Activated CD4-positive, alpha-beta memory T cell treated with anti-CD3 and anti-CD28 coated beads, Interleukin-2, amount 10 ng/mL, durations not matched to agents 7 days and 5 days (primary cell): ENCODE measurements at regions not wholly inside any gene's neighbourhood (a gene's known extent, or its start where the extent isn't known, plus 50 kb on each side); places are given as distances from the start of the nearest gene placed in this dataset.
"Not testable (repeated sequence)": the region's sequence is repeated elsewhere in the genome, so short reads cannot be mapped to it uniquely, and the experiment has no call there.

Experiments used
- CTCF ChIA-PET: fragments of 350-600 bp; sonication (Branson Sonifier 250); formaldehyde crosslinking; loops from one replicate; lab custom pipeline; 2021; ENCODE audit warnings: antibody characterized with exemption, inconsistent platforms; lab: Charles Lee
- POLR2A ChIA-PET: fragments of 350-600 bp; sonication (Branson Sonifier 250); formaldehyde crosslinking; loops from one replicate; lab custom pipeline; 2021; ENCODE audit warnings: antibody characterized with exemption; lab: Charles Lee
- DNase-seq: peaks from one replicate; pipeline ENCODE4 v3.0.0-alpha.2; 2020
- H3K27ac Mint-ChIP-seq: one replicate; pipeline ENCODE4 v1.8.0; 2021; ENCODE audit warnings: mild to moderate bottlenecking, mixed read lengths
- H3K27me3 Mint-ChIP-seq: one replicate; pipeline ENCODE4 v1.8.0; 2021; ENCODE audit warnings: mixed read lengths
- H3K36me3 Mint-ChIP-seq: one replicate; pipeline ENCODE4 v1.8.0; 2021; ENCODE audit warnings: low read depth, mixed read lengths
- H3K4me1 Mint-ChIP-seq: one replicate; pipeline ENCODE4 v1.8.0; 2021; ENCODE audit warnings: mixed read lengths
- H3K4me3 Mint-ChIP-seq: one replicate; pipeline ENCODE4 v1.8.0; 2021; ENCODE audit warnings: mild to moderate bottlenecking, mixed read lengths
- H3K9me3 Mint-ChIP-seq: one replicate; pipeline ENCODE4 v1.8.0; 2021; ENCODE audit warnings: mixed read lengths

GRCh38 chr18:32884543-32884942 lies 111.7 kb upstream of the KLHL14 start:
- H3K27ac Mint-ChIP-seq = no peak overlapping the region
- H3K9me3 Mint-ChIP-seq = peaks cover 4% of the 10 kb centered on the region
- ChIA-PET POLR2A (no interaction called here), CTCF (no interaction called here)
- no peaks in the 10 kb centered on the region for H3K4me1 Mint-ChIP-seq
- no peaks in the 10 kb centered on the region for H3K36me3 Mint-ChIP-seq
- DNase-seq = no peak
- no peaks in the 10 kb centered on the region for H3K27me3 Mint-ChIP-seq
- H3K4me3 Mint-ChIP-seq = no peak overlapping the region

- no peaks in the 10 kb centered on the region for H3K36me3 Mint-ChIP-seq
- no peak overlapping the region for H3K4me3 Mint-ChIP-seq
- H3K4me1 Mint-ChIP-seq = no peaks in the 10 kb centered on the region
- no peak for DNase-seq
- H3K27ac Mint-ChIP-seq = no peak overlapping the region
- H3K27me3 Mint-ChIP-seq = no peaks in the 10 kb centered on the region
- H3K9me3 Mint-ChIP-seq = peaks cover 5% of the 10 kb centered on the region
- ChIA-PET POLR2A (no interaction called here), CTCF (no interaction called here)
These were observed 108.2 kb upstream of the KLHL14 start for GRCh38 chr18:32881009-32881408.

GRCh38 chr18:32879497-32879896 lies 106.7 kb upstream of the KLHL14 start:
- POLR2A ChIA-PET = no interaction called here
- H3K4me3 Mint-ChIP-seq = no peak overlapping the region
- H3K27me3 Mint-ChIP-seq = no peaks in the 10 kb centered on the region
- CTCF ChIA-PET = interaction anchor here (0.6 kb wide), 1 partner anchor 1244 kb away, joined by 3 read pairs; no protein-coding TSS in a partner anchor
- no peak for DNase-seq
- H3K36me3 Mint-ChIP-seq = no peaks in the 10 kb centered on the region
- H3K9me3 Mint-ChIP-seq = peaks cover 3% of the 10 kb centered on the region
- H3K4me1 Mint-ChIP-seq = no peaks in the 10 kb centered on the region
- H3K27ac Mint-ChIP-seq = no peak overlapping the region

GRCh38 chr18:32878436-32878835 lies 105.6 kb upstream of the KLHL14 start:
- DNase-seq = no peak
- POLR2A ChIA-PET = no interaction called here
- Mint-ChIP-seq H3K27ac (no peak overlapping the region), H3K36me3 (no peaks in the 10 kb centered on the region), H3K4me1 (no peaks in the 10 kb centered on the region), H3K9me3 (peaks cover 4% of the 10 kb centered on the region), H3K4me3 (no peak overlapping the region), H3K27me3 (no peaks in the 10 kb centered on the region)
- CTCF ChIA-PET = no interaction called here

GRCh38 chr18:32877371-32877770 lies 104.5 kb upstream of the KLHL14 start:
- Mint-ChIP-seq H3K4me3 (no peak overlapping the region), H3K9me3 (peaks cover 4% of the 10 kb centered on the region), H3K27ac (no peak overlapping the region), H3K4me1 (no peaks in the 10 kb centered on the region), H3K27me3 (no peaks in the 10 kb centered on the region), H3K36me3 (no peaks in the 10 kb centered on the region)
- POLR2A ChIA-PET = no interaction called here
- CTCF ChIA-PET = no interaction called here
- no peak for DNase-seq

GRCh38 chr18:32875625-32876024 lies 102.8 kb upstream of the KLHL14 start:
- no peak for DNase-seq
- Mint-ChIP-seq H3K36me3 (no peaks in the 10 kb centered on the region), H3K27ac (no peak overlapping the region), H3K4me3 (no peak overlapping the region), H3K27me3 (no peaks in the 10 kb centered on the region), H3K9me3 (peaks cover 4% of the 10 kb centered on the region), H3K4me1 (no peaks in the 10 kb centered on the region)
- ChIA-PET CTCF (no interaction called here), POLR2A (no interaction called here)

GRCh38 chr18:32871786-32872185 lies 99.0 kb upstream of the KLHL14 start:
- CTCF ChIA-PET = no interaction called here
- no peak overlapping the region for H3K4me3 Mint-ChIP-seq
- POLR2A ChIA-PET = no interaction called here
- H3K9me3 Mint-ChIP-seq = peaks cover 2% of the 10 kb centered on the region
- no peaks in the 10 kb centered on the region for H3K27me3 Mint-ChIP-seq
- no peak for DNase-seq
- no peaks in the 10 kb centered on the region for H3K4me1 Mint-ChIP-seq
- H3K27ac Mint-ChIP-seq = no peak overlapping the region
- no peaks in the 10 kb centered on the region for H3K36me3 Mint-ChIP-seq

GRCh38 chr18:32870611-32871010 lies 97.8 kb upstream of the KLHL14 start:
- Mint-ChIP-seq H3K9me3 (peaks cover 2% of the 10 kb centered on the region), H3K36me3 (no peaks in the 10 kb centered on the region), H3K27ac (no peak overlapping the region), H3K27me3 (no peaks in the 10 kb centered on the region), H3K4me3 (no peak overlapping the region), H3K4me1 (no peaks in the 10 kb centered on the region)
- POLR2A ChIA-PET = no interaction called here
- CTCF ChIA-PET = no interaction called here
- DNase-seq = no peak

- Mint-ChIP-seq H3K9me3 (no peaks in the 10 kb centered on the region), H3K27ac (no peak overlapping the region), H3K4me1 (no peaks in the 10 kb centered on the region), H3K27me3 (no peaks in the 10 kb centered on the region), H3K36me3 (no peaks in the 10 kb centered on the region), H3K4me3 (no peak overlapping the region)
- no peak for DNase-seq
- ChIA-PET CTCF (interaction anchor here (0.6 kb wide), 1 partner anchor 14 kb away, joined by 3 read pairs; no protein-coding TSS in a partner anchor), POLR2A (no interaction called here)
These were observed 95.6 kb upstream of the KLHL14 start for GRCh38 chr18:32868406-32868805.

- Mint-ChIP-seq H3K27me3 (no peaks in the 10 kb centered on the region), H3K4me3 (no peak overlapping the region), H3K27ac (no peak overlapping the region), H3K4me1 (no peaks in the 10 kb centered on the region), H3K36me3 (no peaks in the 10 kb centered on the region), H3K9me3 (no peaks in the 10 kb centered on the region)
- DNase-seq = no peak
- CTCF ChIA-PET = interaction anchor here (0.6 kb wide), 1 partner anchor 13 kb away, joined by 3 read pairs; no protein-coding TSS in a partner anchor
- POLR2A ChIA-PET = no interaction called here
These were observed 95.1 kb upstream of the KLHL14 start for GRCh38 chr18:32867936-32868335.

- Mint-ChIP-seq H3K27me3 (no peaks in the 10 kb centered on the region), H3K4me1 (no peaks in the 10 kb centered on the region), H3K36me3 (no peaks in the 10 kb centered on the region), H3K9me3 (no peaks in the 10 kb centered on the region), H3K27ac (no peak overlapping the region), H3K4me3 (no peak overlapping the region)
- CTCF ChIA-PET = no interaction called here
- no peak for DNase-seq
- POLR2A ChIA-PET = no interaction called here
These were observed 94.5 kb upstream of the KLHL14 start for GRCh38 chr18:32867330-32867729.

- H3K27ac Mint-ChIP-seq, CTCF ChIA-PET, H3K36me3 Mint-ChIP-seq, H3K4me3 Mint-ChIP-seq, H3K9me3 Mint-ChIP-seq, H3K4me1 Mint-ChIP-seq, DNase-seq, POLR2A ChIA-PET, H3K27me3 Mint-ChIP-seq: not testable (repeated sequence)
These were observed 89.2 kb upstream of the KLHL14 start for GRCh38 chr18:32862031-32862430.

GRCh38 chr18:32851936-32852335 lies 79.1 kb upstream of the KLHL14 start:
- Mint-ChIP-seq H3K27ac (no peak overlapping the region), H3K36me3 (no peaks in the 10 kb centered on the region), H3K4me3 (no peak overlapping the region), H3K4me1 (no peaks in the 10 kb centered on the region), H3K9me3 (peaks cover 7% of the 10 kb centered on the region), H3K27me3 (no peaks in the 10 kb centered on the region)
- ChIA-PET POLR2A (no interaction called here), CTCF (no interaction called here)
- no peak for DNase-seq

- DNase-seq = no peak
- ChIA-PET CTCF (no interaction called here), POLR2A (no interaction called here)
- no peak overlapping the region for H3K27ac Mint-ChIP-seq
- peaks cover 4% of the 10 kb centered on the region for H3K9me3 Mint-ChIP-seq
- H3K4me1 Mint-ChIP-seq = no peaks in the 10 kb centered on the region
- no peaks in the 10 kb centered on the region for H3K27me3 Mint-ChIP-seq
- no peaks in the 10 kb centered on the region for H3K36me3 Mint-ChIP-seq
- H3K4me3 Mint-ChIP-seq = no peak overlapping the region
These were observed 76.0 kb upstream of the KLHL14 start for GRCh38 chr18:32848826-32849225.
